Hepatocyte (in vitro differentiated cells): ENCODE measurements at regions not wholly inside any gene's neighbourhood (a gene's known extent, or its start where the extent isn't known, plus 50 kb on each side); places are given as distances from the start of the nearest gene placed in this dataset.

Source experiments
- DNase-seq: peaks from one replicate; pipeline ENCODE4 v3.0.0-alpha.2; 2016; ENCODE audit warnings: low spot score
- H2AFZ ChIP-seq: fragments of 200-600 bp; sonication (generic); 2 replicates; pipeline ENCODE4 v1.6.0; 2016; ENCODE audit warnings: antibody characterized with exemption, mild to moderate bottlenecking
- H3K27ac ChIP-seq: fragments of 200-600 bp; sonication (generic); 2 replicates; pipeline ENCODE4 v1.5.1; 2016; ENCODE audit warnings: mild to moderate bottlenecking
- H3K27me3 ChIP-seq: fragments of 200-600 bp; sonication (generic); 2 replicates; pipeline ENCODE4 v1.6.1; 2016
- H3K36me3 ChIP-seq: fragments of 200-600 bp; sonication (generic); replicated peaks from 2 replicates; pipeline ENCODE4 v1.5.1; 2016; ENCODE audit warnings: low read depth; ENCODE audit not compliant: insufficient read depth
- H3K4me1 ChIP-seq: fragments of 200-600 bp; sonication (generic); 2 replicates; pipeline ENCODE4 v1.5.1; 2016; ENCODE audit warnings: mild to moderate bottlenecking, moderate library complexity; ENCODE audit not compliant: insufficient read depth
- H3K4me2 ChIP-seq: fragments of 200-600 bp; sonication (generic); 2 replicates; pipeline ENCODE4 v1.6.0; 2016
- H3K4me3 ChIP-seq: fragments of 200-600 bp; sonication (generic); 2 replicates; pipeline ENCODE4 v1.5.1; 2016; ENCODE audit warnings: mild to moderate bottlenecking
- H3K79me2 ChIP-seq: fragments of 200-600 bp; sonication (generic); 2 replicates; pipeline ENCODE4 v1.6.0; 2017; ENCODE audit warnings: mild to moderate bottlenecking
- H3K9me2 ChIP-seq: fragments of 200-600 bp; sonication (generic); replicated peaks from 2 replicates; pipeline ENCODE4 v1.6.0; 2017; ENCODE audit warnings: mild to moderate bottlenecking; ENCODE audit not compliant: insufficient read depth
- H3K9me3 ChIP-seq: fragments of 200-600 bp; sonication (generic); 2 replicates; pipeline ENCODE4 v1.5.1; 2016; ENCODE audit warnings: low read depth, mild to moderate bottlenecking
- H4K20me1 ChIP-seq: fragments of 200-600 bp; sonication (generic); 2 replicates; pipeline ENCODE4 v1.6.0; 2016; ENCODE audit warnings: mild to moderate bottlenecking; ENCODE audit not compliant: insufficient read depth, poor library complexity, severe bottlenecking
- CTCF ChIP-seq: fragments of 200-600 bp; sonication (generic); IDR thresholded peaks from 2 replicates; pipeline ENCODE4 v1.5.1; 2016; ENCODE audit warnings: antibody characterized with exemption, mild to moderate bottlenecking; ENCODE audit not compliant: poor library complexity
- EZH2 ChIP-seq: fragments of 200-600 bp; sonication (generic); IDR thresholded peaks from 2 replicates; pipeline ENCODE4 v1.6.1; 2016; ENCODE audit warnings: antibody characterized with exemption, mild to moderate bottlenecking, borderline replicate concordance
- EZH2phosphoT487 ChIP-seq: fragments of 200-600 bp; sonication (generic); IDR thresholded peaks from one replicate; pipeline ENCODE4 v1.6.1; 2018; ENCODE audit warnings: antibody characterized with exemption, mild to moderate bottlenecking, low read depth, moderate library complexity; ENCODE audit not compliant: unreplicated experiment, severe bottlenecking
- WGBS: methylation state at CpG from one replicate; pipeline ENCODE4 v1.1.6; 2016; ENCODE audit warnings: low lambda C conversion rate; ENCODE audit errors: missing lambda C conversion rate; 5-methylcytosine and 5-hydroxymethylcytosine counted together

DNA sequence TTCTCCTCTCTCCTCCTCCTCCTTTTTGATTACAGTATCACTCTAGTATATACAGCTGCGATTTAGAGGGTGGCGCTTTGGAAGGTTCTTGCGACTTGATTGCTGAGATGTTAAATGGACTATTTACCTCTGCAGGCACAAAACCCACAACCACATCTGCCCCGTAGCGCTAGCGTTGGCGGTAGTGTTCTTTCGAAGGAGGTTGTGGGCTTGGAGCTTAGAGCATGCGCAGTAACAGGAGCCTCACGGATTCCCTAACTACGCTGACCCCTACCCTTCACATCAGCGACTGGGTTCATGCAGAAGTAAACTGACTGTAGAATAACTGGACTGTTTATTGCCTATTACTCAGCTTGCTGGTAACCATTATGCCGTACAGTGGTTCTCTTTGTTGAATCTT, 58.0 kb downstream of the CGGBP1 start:
- Histone ChIP-seq H3K4me1 (no peaks in the 10 kb centered on the region), H3K4me2 (peak overlapping the region; percentile 71), H3K79me2 (no peaks in the 10 kb centered on the region), H3K36me3 (no peaks in the 10 kb centered on the region), H3K27me3 (no peaks in the 10 kb centered on the region), H3K9me3 (no peaks in the 10 kb centered on the region), H4K20me1 (no peaks in the 10 kb centered on the region), H3K27ac (no peak overlapping the region), H3K9me2 (no peaks in the 10 kb centered on the region), H2AFZ (peak overlapping the region; percentile 69), H3K4me3 (no peak overlapping the region)
- 54% methylated on average over 13 of the region's 13 CpGs for WGBS
- TF ChIP-seq EZH2phosphoT487 (no peak), CTCF (no peak), EZH2 (no peak)
- peak; percentile 35 for DNase-seq

DNA sequence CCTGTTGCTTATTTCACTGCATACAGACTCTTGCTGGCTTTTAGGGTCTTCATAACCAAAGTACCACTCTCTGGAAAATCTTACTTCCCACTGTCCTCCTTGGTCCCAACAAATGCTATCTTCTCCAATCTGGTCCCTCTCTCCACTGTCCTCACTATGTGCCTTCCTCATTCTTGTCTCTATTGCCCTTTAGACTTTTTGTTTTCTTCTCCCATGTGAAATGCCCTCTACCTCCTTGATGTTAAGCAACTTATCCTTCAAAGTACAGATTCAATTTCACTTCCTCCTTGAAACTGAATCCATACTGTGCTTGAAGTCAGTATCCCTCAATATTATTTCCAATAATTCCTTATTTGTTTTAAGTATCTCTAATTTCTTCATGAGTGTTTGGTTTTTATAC, 60.8 kb downstream of the CGGBP1 start:
- Histone ChIP-seq H3K9me3 (no peaks in the 10 kb centered on the region), H3K4me1 (no peaks in the 10 kb centered on the region), H3K27me3 (no peaks in the 10 kb centered on the region), H3K4me3 (no peak overlapping the region), H3K27ac (no peak overlapping the region), H2AFZ (no peak overlapping the region), H3K79me2 (no peaks in the 10 kb centered on the region), H3K4me2 (no peak overlapping the region), H3K9me2 (no peaks in the 10 kb centered on the region), H3K36me3 (no peaks in the 10 kb centered on the region), H4K20me1 (no peaks in the 10 kb centered on the region)
- no peak for DNase-seq
- TF ChIP-seq CTCF (no peak), EZH2 (no peak), EZH2phosphoT487 (no peak)

DNA sequence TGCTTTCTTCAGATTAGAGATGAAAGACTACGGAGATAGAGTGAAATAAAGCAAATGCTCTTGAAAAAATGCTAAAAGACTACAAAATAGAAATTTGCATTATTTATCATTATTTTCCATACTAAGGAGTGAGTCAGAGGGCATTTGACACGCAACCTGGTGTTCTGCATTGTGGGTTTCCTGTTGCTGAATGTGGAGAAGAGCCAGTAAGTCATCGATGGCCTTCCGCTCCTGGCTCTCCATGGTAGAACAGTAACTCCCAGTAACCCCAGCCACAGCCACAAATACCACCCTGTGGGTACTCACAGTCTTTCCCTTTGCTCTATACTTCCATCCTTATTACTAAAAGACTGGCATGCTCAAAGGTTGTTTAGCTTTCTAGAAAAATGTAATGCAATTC, 61.5 kb downstream of the CGGBP1 start:
- H2AFZ ChIP-seq: no peak overlapping the region
- TF ChIP-seq CTCF (no peak), EZH2 (no peak), EZH2phosphoT487 (no peak)
- H3K9me3 ChIP-seq: no peaks in the 10 kb centered on the region
- 76% methylated on average over 4 of the region's 4 CpGs for WGBS
- no peak overlapping the region for H3K27ac ChIP-seq
- no peaks in the 10 kb centered on the region for H3K4me1 ChIP-seq
- no peaks in the 10 kb centered on the region for H3K36me3 ChIP-seq
- H3K9me2 ChIP-seq: no peaks in the 10 kb centered on the region
- no peaks in the 10 kb centered on the region for H3K27me3 ChIP-seq
- DNase-seq: no peak
- no peaks in the 10 kb centered on the region for H4K20me1 ChIP-seq
- H3K4me2 ChIP-seq: no peak overlapping the region
- H3K79me2 ChIP-seq: no peaks in the 10 kb centered on the region
- H3K4me3 ChIP-seq: no peak overlapping the region

- no peaks in the 10 kb centered on the region for H3K9me3 ChIP-seq
- H3K79me2 ChIP-seq: no peaks in the 10 kb centered on the region
- no peak overlapping the region for H3K4me3 ChIP-seq
- no peaks in the 10 kb centered on the region for H3K9me2 ChIP-seq
- no peak overlapping the region for H3K4me2 ChIP-seq
- no peak overlapping the region for H2AFZ ChIP-seq
- no peaks in the 10 kb centered on the region for H3K4me1 ChIP-seq
- no peaks in the 10 kb centered on the region for H3K27me3 ChIP-seq
- no peaks in the 10 kb centered on the region for H4K20me1 ChIP-seq
- TF ChIP-seq EZH2phosphoT487 (no peak), EZH2 (no peak), CTCF (no peak)
- DNase-seq: no peak
- no peak overlapping the region for H3K27ac ChIP-seq
- WGBS: 93% methylated on average over 2 of the region's 2 CpGs
- no peaks in the 10 kb centered on the region for H3K36me3 ChIP-seq
Measured at GRCh38 chr3:87996882-87997281, 61.9 kb downstream of the CGGBP1 start.
